NOMO-1 treated with DMSO at 0.1 percent for 48 hours (cell line): ENCODE measurements at regions not wholly inside any gene's neighbourhood (a gene's known extent, or its start where the extent isn't known, plus 50 kb on each side); places are given as distances from the start of the nearest gene placed in this dataset.
A peak's percentile ranks its signal among the peaks of the same experiment; 100 is the strongest.
"Not testable (repeated sequence)": the region's sequence is repeated elsewhere in the genome, so short reads cannot be mapped to it uniquely, and the experiment has no call there.

ENCODE experiments used
- DNase-seq: peaks from one replicate; lab custom pipeline; 2025; ENCODE audit not compliant: unreplicated experiment; lab: John Stamatoyannopoulos, UW

- DNase-seq, result no peak
Observed at GRCh38 chr9:104980039-104980654, 52.2 kb upstream of the ABCA1 start.

- DNase-seq, result no peak
Observed at GRCh38 chr9:104981543-104982129, 53.7 kb upstream of the ABCA1 start.

GRCh38 chr9:104982543-104982942, 54.6 kb upstream of the ABCA1 start:
- no peak for DNase-seq

GRCh38 chr9:104983491-104983890, 55.5 kb upstream of the ABCA1 start:
- no peak for DNase-seq

GRCh38 chr9:104984121-104984520, 56.2 kb upstream of the ABCA1 start:
- DNase-seq, result peak; percentile 28

GRCh38 chr9:104984542-104984941, 56.6 kb upstream of the ABCA1 start:
- no peak for DNase-seq

GRCh38 chr9:104984948-104985347, 57.0 kb upstream of the ABCA1 start:
- no peak for DNase-seq

GRCh38 chr9:104986096-104986495, 58.1 kb upstream of the ABCA1 start:
- DNase-seq, result no peak

- no peak for DNase-seq
Observed at GRCh38 chr9:104987743-104988142, 59.8 kb upstream of the ABCA1 start.

- DNase-seq, result no peak
Observed at GRCh38 chr9:104988539-104988938, 60.6 kb upstream of the ABCA1 start.

- peak; percentile 84 for DNase-seq
Observed at GRCh38 chr9:104991144-104991953, 63.4 kb upstream of the ABCA1 start.

- DNase-seq, result no peak
Observed at GRCh38 chr9:104992659-104993058, 64.7 kb upstream of the ABCA1 start.

- no peak for DNase-seq
Observed at GRCh38 chr9:104993291-104993963, 65.5 kb upstream of the ABCA1 start.

GRCh38 chr9:104997536-104997935, 69.6 kb upstream of the ABCA1 start:
- no peak for DNase-seq

- DNase-seq, result no peak
Observed at GRCh38 chr9:104999136-104999535, 71.2 kb upstream of the ABCA1 start.

GRCh38 chr9:105000529-105000928, 72.6 kb upstream of the ABCA1 start:
- DNase-seq, result not testable (repeated sequence)

GRCh38 chr9:105004466-105005090, 76.6 kb upstream of the ABCA1 start:
- no peak for DNase-seq

GRCh38 chr9:105005186-105005585, 77.2 kb upstream of the ABCA1 start:
- no peak for DNase-seq

GRCh38 chr9:105006514-105006913, 78.6 kb upstream of the ABCA1 start:
- DNase-seq, result peak; percentile 35

- DNase-seq, result peak; percentile 94
Observed at GRCh38 chr9:105007143-105007542, 79.2 kb upstream of the ABCA1 start.

GRCh38 chr9:105010089-105010488, 82.1 kb upstream of the ABCA1 start:
- not testable (repeated sequence) for DNase-seq
